A673 (cell line): ENCODE measurements at regions not wholly inside any gene's neighbourhood (a gene's known extent, or its start where the extent isn't known, plus 50 kb on each side); places are given as distances from the start of the nearest gene placed in this dataset.
"Not testable (repeated sequence)": the region's sequence is repeated elsewhere in the genome, so short reads cannot be mapped to it uniquely, and the experiment has no call there.

Experiments
- BruUV-seq: library from RNA; stranded (reverse); fragments of 400-500 nt; replicated peaks from 2 replicates; lab custom pipeline; 2021; lab: Mats Ljungman, UMichigan
- CTCF ChIA-PET: fragments of 300-600 bp; sonication (Branson Sonifier 250); formaldehyde crosslinking; loops from one replicate; lab custom pipeline; 2022; ENCODE audit warnings: antibody characterized with exemption; lab: Charles Lee
- POLR2A ChIA-PET: fragments of 300-600 bp; sonication (Branson Sonifier 250); formaldehyde crosslinking; loops from one replicate; lab custom pipeline; 2022; ENCODE audit warnings: antibody characterized with exemption; ENCODE audit not compliant: low non-redundant PET; lab: Charles Lee
- DNase-seq: peaks from one replicate; pipeline ENCODE4 v3.0.0-alpha.2; 2015; ENCODE audit warnings: low spot score
- H3K27ac ChIP-seq: fragments of 200-600 bp; sonication (generic); 2 replicates; pipeline ENCODE4 v1.5.1; 2016; ENCODE audit warnings: mixed run types, low read depth, mild to moderate bottlenecking, mixed read lengths, antibody characterized with exemption, low read length; ENCODE audit not compliant: poor library complexity, severe bottlenecking
- H3K27me3 ChIP-seq: fragments of 200-600 bp; sonication (generic); replicated peaks from 2 replicates; pipeline ENCODE4 v1.6.1; 2017; ENCODE audit warnings: mixed run types, low read depth, mild to moderate bottlenecking, mixed read lengths, antibody characterized with exemption, low read length; ENCODE audit not compliant: insufficient read depth, poor library complexity
- H3K36me3 ChIP-seq: fragments of 200-600 bp; sonication (generic); 2 replicates; pipeline ENCODE4 v1.6.1; 2016; ENCODE audit warnings: mixed run types, mild to moderate bottlenecking, mixed read lengths, antibody characterized with exemption, low read length; ENCODE audit not compliant: insufficient read depth, poor library complexity, severe bottlenecking
- H3K4me1 ChIP-seq: fragments of 200-600 bp; sonication (generic); 2 replicates; pipeline ENCODE4 v1.6.1; 2017; ENCODE audit warnings: mixed run types, mild to moderate bottlenecking, mixed read lengths, antibody characterized with exemption, low read length; ENCODE audit not compliant: insufficient read depth, poor library complexity, severe bottlenecking
- H3K4me3 ChIP-seq: fragments of 200-600 bp; sonication (generic); 2 replicates; pipeline ENCODE4 v1.5.1; 2016; ENCODE audit warnings: low read depth, mixed run types, mild to moderate bottlenecking, mixed read lengths, low read length; ENCODE audit not compliant: poor library complexity, severe bottlenecking
- H3K9me3 ChIP-seq: fragments of 200-600 bp; sonication (generic); 2 replicates; pipeline ENCODE4 v1.6.1; 2016; ENCODE audit warnings: mixed run types, low read depth, mild to moderate bottlenecking, mixed read lengths, antibody characterized with exemption, low read length; ENCODE audit not compliant: poor library complexity, severe bottlenecking
- CTCF ChIP-seq: fragments of 300-800, 200-600 bp; sonication (generic); conservative IDR thresholded peaks from 2 replicates; pipeline ENCODE4 v1.5.1; 2017; ENCODE audit warnings: low read depth, mild to moderate bottlenecking, antibody characterized with exemption, low read length, moderate library complexity, mixed read lengths
- EZH2 ChIP-seq: fragments of 200-600 bp; sonication (generic); IDR thresholded peaks from 2 replicates; pipeline ENCODE4 v1.6.1; 2017; ENCODE audit warnings: borderline replicate concordance, low read depth, mild to moderate bottlenecking, mixed read lengths, antibody characterized with exemption, low read length; ENCODE audit not compliant: poor library complexity, severe bottlenecking
- intact Hi-C: fragments of 100-400 bp; cut with micrococcal nuclease; formaldehyde crosslinking; loops from one replicate; pipeline ENCODE4 v1.10.0; 2022; ENCODE audit not compliant: unreplicated experiment

GRCh38 chr16:86259499-86259898, 250.8 kb upstream of the FOXF1 start:
- Histone ChIP-seq H3K9me3 (no peaks in the 10 kb centered on the region), H3K4me3 (no peak overlapping the region), H3K27ac (no peak overlapping the region), H3K27me3 (peaks cover 14% of the 10 kb centered on the region), H3K4me1 (no peaks in the 10 kb centered on the region), H3K36me3 (no peaks in the 10 kb centered on the region)
- TF ChIP-seq CTCF (no peak), EZH2 (no peak)
- BruUV-seq: no TSS peak
- DNase-seq: no peak
- ChIA-PET CTCF (no interaction called here), POLR2A (no interaction called here)
- intact Hi-C loops: no loop called here

- Histone ChIP-seq H3K9me3 (no peaks in the 10 kb centered on the region), H3K27ac (no peak overlapping the region), H3K27me3 (no peaks in the 10 kb centered on the region), H3K4me3 (no peak overlapping the region), H3K4me1 (no peaks in the 10 kb centered on the region), H3K36me3 (no peaks in the 10 kb centered on the region)
- ChIA-PET CTCF (no interaction called here), POLR2A (no interaction called here)
- no TSS peak for BruUV-seq
- TF ChIP-seq CTCF (no peak), EZH2 (no peak)
- peak; percentile 13 for DNase-seq
- intact Hi-C loops: no loop called here
These were observed 248.9 kb upstream of the FOXF1 start for GRCh38 chr16:86261379-86261778.

GRCh38 chr16:86267657-86268056, 242.7 kb upstream of the FOXF1 start:
- CTCF ChIA-PET, POLR2A ChIA-PET, intact Hi-C loops, H3K9me3 ChIP-seq, H3K27ac ChIP-seq, H3K36me3 ChIP-seq, H3K4me1 ChIP-seq, BruUV-seq, H3K4me3 ChIP-seq, DNase-seq: not testable (repeated sequence)
- H3K27me3 ChIP-seq: peaks cover 12% of the 10 kb centered on the region

DNA sequence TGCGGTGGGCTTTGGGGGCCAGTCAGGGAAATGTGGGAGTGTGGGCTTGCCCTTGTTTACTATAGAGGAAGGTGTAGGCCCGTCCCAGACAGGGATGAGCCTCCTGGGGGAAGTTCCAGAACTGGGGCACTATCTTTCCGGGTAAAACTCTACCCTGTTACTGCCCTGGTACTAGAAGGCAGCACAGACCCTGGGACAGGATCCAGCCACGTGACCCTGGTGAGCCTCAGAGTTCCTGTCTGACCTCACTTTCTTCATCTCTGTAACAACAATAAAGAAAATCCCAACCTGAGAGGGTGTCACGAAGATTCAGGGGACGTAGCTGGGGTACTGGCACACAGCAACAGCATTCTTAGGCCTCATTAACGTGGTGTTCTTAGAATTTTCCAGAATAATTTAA, 239.6 kb upstream of the FOXF1 start:
- no TSS peak for BruUV-seq
- ChIA-PET POLR2A (no interaction called here), CTCF (no interaction called here)

More for the DNA sequence above, 239.6 kb upstream of the FOXF1 start:
- intact Hi-C loops: no loop called here
- H3K4me1 ChIP-seq: no peaks in the 10 kb centered on the region
- H3K27ac ChIP-seq: no peak overlapping the region
- DNase-seq: no peak
- no peak overlapping the region for H3K4me3 ChIP-seq
- TF ChIP-seq EZH2 (no peak), CTCF (no peak)
- peaks cover 34% of the 10 kb centered on the region for H3K27me3 ChIP-seq
- H3K9me3 ChIP-seq: no peaks in the 10 kb centered on the region
- no peaks in the 10 kb centered on the region for H3K36me3 ChIP-seq
